ENCODE measurements at regions not wholly inside any gene's neighbourhood (a gene's known extent, or its start where the extent isn't known, plus 50 kb on each side); places are given as distances from the start of the nearest gene placed in this dataset.

GRCh38 chr3:8239095-8239494 is 262.5 kb upstream of the LMCD1 start:
- TF ChIP-seq CTCF (IDR thresholded peaks at IDR 0.05; ENCODE audit: extremely low read depth, insufficient read depth, missing control alignments): no peak
- in situ Hi-C loops (cut with MboI; ENCODE audit: low pct_unique_long_range_greater_than_20kb, low sequenced_read_pairs, unreplicated experiment): no loop called here
- no peak for DNase-seq (ENCODE audit: low spot score)

GRCh38 chr3:8239718-8240695 is 261.6 kb upstream of the LMCD1 start:
- peak; percentile 78 for TF ChIP-seq CTCF (IDR thresholded peaks at IDR 0.05; ENCODE audit: extremely low read depth, insufficient read depth, missing control alignments)
- DNase-seq (ENCODE audit: low spot score): peak; percentile 38
- in situ Hi-C loops (cut with MboI; ENCODE audit: low pct_unique_long_range_greater_than_20kb, low sequenced_read_pairs, unreplicated experiment): no loop called here

GRCh38 chr3:8246070-8246469 is 255.6 kb upstream of the LMCD1 start:
- in situ Hi-C loops (cut with MboI; ENCODE audit: low pct_unique_long_range_greater_than_20kb, low sequenced_read_pairs, unreplicated experiment): no loop called here
- TF ChIP-seq CTCF (IDR thresholded peaks at IDR 0.05; ENCODE audit: extremely low read depth, insufficient read depth, missing control alignments): no peak
- no peak for DNase-seq (ENCODE audit: low spot score)

- in situ Hi-C loops (cut with MboI; ENCODE audit: low pct_unique_long_range_greater_than_20kb, low sequenced_read_pairs, unreplicated experiment): no loop called here
- no peak for DNase-seq (ENCODE audit: low spot score)
- no peak for TF ChIP-seq CTCF (IDR thresholded peaks at IDR 0.05; ENCODE audit: extremely low read depth, insufficient read depth, missing control alignments)
Measured at GRCh38 chr3:8253201-8253600, 248.4 kb upstream of the LMCD1 start.

- in situ Hi-C loops (cut with MboI; ENCODE audit: low pct_unique_long_range_greater_than_20kb, low sequenced_read_pairs, unreplicated experiment): no loop called here
- TF ChIP-seq CTCF (IDR thresholded peaks at IDR 0.05; ENCODE audit: extremely low read depth, insufficient read depth, missing control alignments): no peak
- DNase-seq (ENCODE audit: low spot score): no peak
Measured at GRCh38 chr3:8254489-8254888, 247.1 kb upstream of the LMCD1 start.

GRCh38 chr3:8255725-8256124 is 245.9 kb upstream of the LMCD1 start:
- in situ Hi-C loops (cut with MboI; ENCODE audit: low pct_unique_long_range_greater_than_20kb, low sequenced_read_pairs, unreplicated experiment): no loop called here
- DNase-seq (ENCODE audit: low spot score): no peak
- TF ChIP-seq CTCF (IDR thresholded peaks at IDR 0.05; ENCODE audit: extremely low read depth, insufficient read depth, missing control alignments): no peak
